ENCODE measurements at regions not wholly inside any gene's neighbourhood (a gene's known extent, or its start where the extent isn't known, plus 50 kb on each side); places are given as distances from the start of the nearest gene placed in this dataset.

GRCh38 chr7:25379351-25380300 lies 151.3 kb upstream of the NPVF start:
- Histone ChIP-seq H3K9me3 (no peaks in the 10 kb centered on the region), H3K4me3 (replicated peaks in 1 of 3) (no peak overlapping the region), H3K27me3 (no peaks in the 10 kb centered on the region), H3K36me3 (no peaks in the 10 kb centered on the region), H3K27ac (no peak overlapping the region), H3K4me1 (peaks cover 3 to 18% of the 10 kb centered on the region in 2 donors)
- intact Hi-C loops (cut with DNase I): no loop called here
- DNase-seq: no peak
- WGBS, 2 donors: 83 to 85% methylated on average over 5 of the region's 5 CpGs
- no peak for TF ChIP-seq POLR2A (IDR thresholded peaks at IDR 0.05)
- no peak for TF ChIP-seq CTCF (IDR thresholded peaks at IDR 0.05)

GRCh38 chr7:25381818-25382589 lies 153.7 kb upstream of the NPVF start:
- Histone ChIP-seq H3K4me3 (replicated peaks in 1 of 3) (no peak overlapping the region), H3K36me3 (no peaks in the 10 kb centered on the region), H3K27me3 (no peaks in the 10 kb centered on the region), H3K9me3 (no peaks in the 10 kb centered on the region), H3K4me1 (peaks cover 13 to 22% of the 10 kb centered on the region in 2 donors), H3K27ac (no peak overlapping the region)
- TF ChIP-seq POLR2A (IDR thresholded peaks at IDR 0.05): no peak
- no peak for TF ChIP-seq CTCF (IDR thresholded peaks at IDR 0.05)
- DNase-seq: no peak
- WGBS, 2 donors: 78 to 80% methylated on average over 4 of the region's 4 CpGs
- intact Hi-C loops (cut with DNase I): no loop called here

- no peak overlapping the region for H3K27ac ChIP-seq
- DNase-seq: no peak
- H3K4me3 ChIP-seq (replicated peaks in 1 of 3): no peak overlapping the region
- intact Hi-C loops (cut with DNase I): no loop called here
- no peaks in the 10 kb centered on the region for H3K9me3 ChIP-seq
- no peaks in the 10 kb centered on the region for H3K36me3 ChIP-seq
- WGBS, 2 donors: 68 to 82% methylated on average over 4 of the region's 4 CpGs
- no peaks in the 10 kb centered on the region for H3K27me3 ChIP-seq
- H3K4me1 ChIP-seq: peaks cover 13 to 22% of the 10 kb centered on the region in 2 donors
- TF ChIP-seq POLR2A (IDR thresholded peaks at IDR 0.05) (no peak), CTCF (IDR thresholded peaks at IDR 0.05) (no peak)
These were observed 154.6 kb upstream of the NPVF start for GRCh38 chr7:25382869-25383268.

- H3K4me1 ChIP-seq: peaks cover 13 to 22% of the 10 kb centered on the region in 2 donors
- no peak overlapping the region for H3K27ac ChIP-seq
- no peak for TF ChIP-seq POLR2A (IDR thresholded peaks at IDR 0.05)
- no peak for TF ChIP-seq CTCF (IDR thresholded peaks at IDR 0.05)
- WGBS, 2 donors: 86 to 91% methylated on average over 2 of the region's 2 CpGs
- no peak for DNase-seq
- no peak overlapping the region for H3K4me3 ChIP-seq (replicated peaks in 1 of 3)
- no peaks in the 10 kb centered on the region for H3K27me3 ChIP-seq
- intact Hi-C loops (cut with DNase I): no loop called here
- no peaks in the 10 kb centered on the region for H3K9me3 ChIP-seq
- no peaks in the 10 kb centered on the region for H3K36me3 ChIP-seq
These were observed 155.1 kb upstream of the NPVF start for GRCh38 chr7:25383402-25383801.
